H1 (cell line): ENCODE measurements at regions not wholly inside any gene's neighbourhood (a gene's known extent, or its start where the extent isn't known, plus 50 kb on each side); places are given as distances from the start of the nearest gene placed in this dataset.

Source experiments
- GABPA ChIP-seq: IDR thresholded peaks from 2 replicates; pipeline ENCODE4 v1.6.1; 2011; ENCODE audit warnings: mild to moderate bottlenecking, low read length, moderate library complexity, borderline replicate concordance; ENCODE audit not compliant: insufficient read depth
- HDAC2 ChIP-seq, 2 experiments: fragments of 300-600 bp in 1 of 2; sonication (generic) in 1 of 2; IDR thresholded peaks; 2 replicates each; pipeline ENCODE4 v1.6.1; 2011 to 2012; ENCODE audit warnings: low read depth in 2 of 2, low read length in 2 of 2, mild to moderate bottlenecking in 2 of 2, moderate library complexity in 2 of 2, borderline replicate concordance in 1 of 2, inconsistent platforms in 1 of 2
- SIN3A ChIP-seq, 2 experiments: IDR thresholded peaks in 1 of 2; conservative IDR thresholded peaks in 1 of 2; 2 replicates each; pipeline ENCODE4 v1.6.1; 2011 to 2012; ENCODE audit warnings: low read length in 2 of 2, improper control_type of control experiment in 1 of 2, low read depth in 1 of 2, mild to moderate bottlenecking in 1 of 2

DNA sequence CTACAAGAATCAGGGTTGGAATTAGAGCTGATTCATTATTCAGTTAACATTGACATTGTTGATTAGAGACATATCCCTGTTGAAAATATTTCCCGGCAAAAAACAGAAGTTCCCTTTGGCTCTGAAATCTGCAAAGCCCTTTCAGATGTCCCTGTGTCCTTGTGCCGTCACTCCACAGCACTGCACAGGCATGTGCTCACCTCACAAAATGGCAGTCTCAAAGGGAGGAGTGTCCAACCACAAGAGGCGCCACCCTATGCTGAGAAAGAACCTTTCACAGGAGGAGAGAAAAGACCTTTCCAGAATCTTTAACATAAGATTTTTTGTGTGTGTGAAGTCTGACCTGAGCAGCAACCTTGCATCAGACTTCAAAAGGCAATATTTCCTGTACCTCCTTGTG is 112.8 kb upstream of the PRSS3 start (continued):
- TF ChIP-seq GABPA = no peak
- no peak for TF ChIP-seq HDAC2 (IDR thresholded peaks at IDR 0.05; ENCODE audit: borderline replicate concordance in 1 of 2, low read depth in 2 of 2, low read length in 2 of 2)
- no peak for TF ChIP-seq SIN3A (conservative IDR thresholded peaks at IDR 0.05 in 1 of 2, IDR thresholded peaks at IDR 0.05 in 1 of 2; ENCODE audit: low read depth in 1 of 2, low read length in 2 of 2)
